T47D (cell line): ENCODE measurements at regions not wholly inside any gene's neighbourhood (a gene's known extent, or its start where the extent isn't known, plus 50 kb on each side); places are given as distances from the start of the nearest gene placed in this dataset.
"Not testable (repeated sequence)": the region's sequence is repeated elsewhere in the genome, so short reads cannot be mapped to it uniquely, and the experiment has no call there.

Source experiments
- DNase-seq, 2 experiments: peaks; one replicate each; pipeline versions ENCODE4 v3.0.0 to v3.0.0-alpha.2; 2011 to 2012; ENCODE audit warnings: low read depth in 1 of 2, low spot score in 1 of 2
- JUND ChIP-seq: IDR thresholded peaks from 2 replicates; pipeline ENCODE4 v1.6.1; 2012; ENCODE audit warnings: low read depth
- in situ Hi-C: cut with HindIII; loops from 2 replicates; pipeline ENCODE4 v1.10.0; 2016; ENCODE audit warnings: low sequenced_read_pairs, low pct_unique_long_range_greater_than_20kb

DNA sequence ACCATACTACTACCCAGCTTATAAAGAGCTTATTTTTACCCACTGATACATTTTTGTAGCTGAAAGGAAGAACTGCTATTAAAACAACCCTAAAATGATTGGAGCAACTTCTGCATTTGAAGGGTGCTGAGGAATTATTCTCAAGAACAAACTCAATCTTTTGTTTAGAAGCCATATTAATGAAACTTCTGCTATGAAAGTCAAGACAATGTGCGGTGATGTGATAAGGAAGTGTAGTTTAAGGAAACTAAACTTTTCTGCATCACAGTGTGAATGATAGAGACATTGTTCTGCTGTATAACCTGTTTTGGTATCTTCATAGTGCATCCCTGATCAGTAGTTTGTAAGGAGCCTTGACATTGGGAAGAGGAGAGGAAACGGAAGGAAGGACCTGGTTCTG is 408.5 kb downstream of the TMEM38B start:
- DNase-seq = no peak
- in situ Hi-C loops = no loop called here
- TF ChIP-seq JUND = no peak

DNA sequence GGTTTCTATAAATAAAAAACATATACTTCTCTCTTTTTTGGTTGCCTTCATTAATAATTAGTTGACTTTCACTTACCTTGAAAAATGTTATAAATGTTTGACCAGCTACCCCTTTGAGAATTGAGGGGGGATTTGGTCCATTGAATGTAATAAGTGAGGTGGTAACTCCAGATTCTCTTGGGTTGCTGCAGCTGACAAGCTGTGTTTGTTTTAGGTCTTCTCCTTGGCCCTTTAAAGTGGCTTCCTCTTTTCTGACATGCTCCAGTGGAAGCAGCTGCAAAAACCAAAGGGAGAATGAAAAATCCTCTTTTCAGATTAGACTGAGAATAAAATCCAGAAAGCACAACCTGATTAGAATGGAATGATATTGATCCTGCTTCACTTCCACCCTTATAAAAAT is 410.5 kb downstream of the TMEM38B start:
- no peak for DNase-seq
- in situ Hi-C loops = no loop called here
- no peak for TF ChIP-seq JUND

GRCh38 chr9:106106396-106106795 is 412.1 kb downstream of the TMEM38B start:
- no peak for DNase-seq
- no peak for TF ChIP-seq JUND
- in situ Hi-C loops = no loop called here

- TF ChIP-seq JUND = no peak
- DNase-seq = no peak
- in situ Hi-C loops = no loop called here
Measured at GRCh38 chr9:106107716-106108115, 413.4 kb downstream of the TMEM38B start.

GRCh38 chr9:106109706-106110105 is 415.4 kb downstream of the TMEM38B start:
- peak in 1 of 2 experiments; percentile 33 for DNase-seq
- in situ Hi-C loops = not testable (repeated sequence)

DNA sequence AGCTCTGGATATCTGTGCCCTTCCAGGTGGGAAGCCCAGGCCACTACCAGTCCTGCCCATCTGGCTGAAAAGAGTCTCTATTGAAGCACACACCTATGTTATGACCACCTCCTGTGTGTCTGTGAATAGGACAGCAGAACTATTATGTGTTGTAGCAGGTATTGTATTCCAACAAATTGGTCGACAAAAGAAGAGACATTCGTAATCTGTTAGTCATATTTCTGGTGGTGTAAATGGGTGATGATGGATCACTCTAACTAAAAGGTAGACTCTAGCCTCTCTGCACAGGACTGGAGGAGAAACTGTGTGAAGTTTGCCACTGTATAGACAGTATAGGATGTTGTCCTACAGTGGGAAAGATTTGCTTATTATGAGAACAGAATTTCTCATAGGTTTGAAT is 416.1 kb downstream of the TMEM38B start:
- in situ Hi-C loops = no loop called here
- TF ChIP-seq JUND = no peak
- DNase-seq = no peak

- DNase-seq = peak in 1 of 2 experiments; percentile 22
- in situ Hi-C loops = no loop called here
- TF ChIP-seq JUND = no peak
Measured at GRCh38 chr9:106111039-106111730, 416.8 kb downstream of the TMEM38B start.

DNA sequence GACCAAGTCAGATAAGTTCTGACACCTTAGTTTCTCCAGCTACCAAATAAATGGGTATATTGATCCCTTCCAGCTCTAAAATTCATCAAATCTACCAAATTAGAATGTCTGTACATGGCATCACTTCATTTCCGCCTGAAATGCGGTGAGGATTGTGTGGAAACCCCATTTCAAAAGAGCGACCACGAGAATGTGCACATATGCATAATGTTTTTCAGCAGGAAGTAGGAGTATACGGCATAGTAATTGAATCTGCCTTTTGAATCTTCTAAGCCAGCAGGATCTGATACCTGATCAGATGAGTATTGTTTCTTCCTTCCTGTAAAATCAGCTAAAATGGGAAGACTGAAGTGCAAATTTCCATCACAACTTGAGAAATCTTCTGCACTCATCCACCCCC is 418.6 kb downstream of the TMEM38B start:
- no peak for TF ChIP-seq JUND
- in situ Hi-C loops = no loop called here
- no peak for DNase-seq

DNA sequence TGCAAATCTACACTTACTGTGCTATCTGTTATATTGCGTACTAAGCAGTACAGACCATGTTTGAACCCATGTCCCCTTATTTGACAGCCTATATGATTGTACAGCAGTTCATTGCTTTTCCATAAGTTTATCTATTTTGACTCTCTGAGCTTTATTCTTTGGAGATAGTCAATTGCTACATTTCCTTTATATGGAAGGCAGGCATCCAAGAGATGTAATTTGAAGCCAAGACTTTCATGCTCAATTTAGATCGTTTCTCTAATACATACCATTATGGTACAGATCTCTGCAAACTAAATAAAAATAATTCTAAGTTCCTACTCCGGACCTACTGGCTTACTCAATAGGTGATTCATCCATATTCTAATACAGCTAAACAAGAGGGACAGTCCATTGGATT is 424.8 kb downstream of the TMEM38B start:
- TF ChIP-seq JUND = no peak
- no peak for DNase-seq
- in situ Hi-C loops = no loop called here

GRCh38 chr9:106120071-106120470 is 425.7 kb downstream of the TMEM38B start:
- in situ Hi-C loops = no loop called here
- DNase-seq = no peak
- TF ChIP-seq JUND = no peak

- in situ Hi-C loops = no loop called here
- TF ChIP-seq JUND = no peak
- DNase-seq = no peak
Measured at GRCh38 chr9:106127776-106128175, 433.4 kb downstream of the TMEM38B start.

DNA sequence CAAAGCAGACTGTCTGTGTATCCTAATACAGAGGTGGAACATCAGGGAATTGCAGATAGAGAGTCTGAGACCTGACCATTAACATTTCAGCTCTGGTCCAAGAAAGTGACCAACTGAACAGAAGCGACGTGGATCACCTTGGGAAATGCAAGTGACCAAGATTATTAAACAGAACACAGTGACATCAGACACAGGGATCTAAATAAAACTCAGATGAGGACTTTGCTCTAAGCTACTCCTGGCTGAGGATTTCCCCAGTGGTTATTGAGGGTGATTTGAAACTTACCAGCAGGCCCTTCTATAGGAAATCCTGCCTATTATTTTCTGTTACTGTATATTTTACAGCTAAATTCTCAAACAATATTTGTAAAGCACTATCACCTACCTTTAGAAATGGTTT is 436.0 kb downstream of the TMEM38B start:
- no peak for DNase-seq
- in situ Hi-C loops = no loop called here
- no peak for TF ChIP-seq JUND

DNA sequence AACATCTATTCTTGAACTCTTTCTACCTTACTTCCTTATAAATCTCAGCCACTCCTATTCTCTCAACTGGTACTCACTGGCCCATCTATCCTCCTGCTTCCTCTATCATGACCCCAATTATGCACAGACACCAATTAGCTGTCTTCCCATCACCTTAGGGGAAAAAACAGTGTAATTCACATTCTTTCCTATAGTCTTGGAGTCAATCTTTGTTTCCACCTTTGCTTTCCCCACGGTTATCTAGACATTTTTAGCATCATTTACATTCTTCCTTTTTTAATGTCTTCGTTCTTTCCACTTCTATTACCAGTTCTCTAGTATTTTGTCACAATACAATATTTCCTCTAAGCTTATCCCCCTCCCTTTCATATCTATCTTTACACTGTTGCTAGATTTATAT is 449.4 kb downstream of the TMEM38B start:
- TF ChIP-seq JUND = no peak
- no peak for DNase-seq
- in situ Hi-C loops = no loop called here

- DNase-seq = no peak
- in situ Hi-C loops = no loop called here
- TF ChIP-seq JUND = no peak
Measured at GRCh38 chr9:106146066-106146840, 451.9 kb downstream of the TMEM38B start.
